GM23338 (cell line): ENCODE measurements at regions not wholly inside any gene's neighbourhood (a gene's known extent, or its start where the extent isn't known, plus 50 kb on each side); places are given as distances from the start of the nearest gene placed in this dataset.

Experiments
- CTCF ChIP-seq, 2 experiments: fragments of 200-600 bp in 1 of 2; sonication (generic) in 1 of 2; conservative IDR thresholded peaks; 2 replicates each; pipeline versions ENCODE4 v1.5.1 to v1.6.1; 2016 to 2017; ENCODE audit warnings: antibody characterized with exemption in 2 of 2, low read depth in 2 of 2, mild to moderate bottlenecking in 2 of 2, moderate library complexity in 1 of 2
- EZH2 ChIP-seq: fragments of 200-600 bp; sonication (generic); IDR thresholded peaks from one replicate; pipeline ENCODE4 v1.8.0; 2017; ENCODE audit warnings: antibody characterized with exemption, mild to moderate bottlenecking, low read depth; ENCODE audit not compliant: unreplicated experiment
- EZH2phosphoT487 ChIP-seq: fragments of 200-600 bp; sonication (generic); IDR thresholded peaks from one replicate; pipeline ENCODE4 v1.8.1; 2018; ENCODE audit warnings: antibody characterized with exemption; ENCODE audit not compliant: unreplicated experiment
- JUNB ChIP-seq: IDR thresholded peaks from one replicate; pipeline ENCODE4 v1.6.1; 2016; ENCODE audit warnings: antibody characterized with exemption; ENCODE audit not compliant: unreplicated experiment
- NANOG ChIP-seq: IDR thresholded peaks from 2 replicates; pipeline ENCODE4 v1.6.1; 2016; ENCODE audit warnings: antibody characterized with exemption, borderline replicate concordance
- POLR2AphosphoS5 ChIP-seq: IDR thresholded peaks from 2 replicates; pipeline ENCODE4 v1.6.1; 2016; ENCODE audit warnings: antibody characterized with exemption, low read depth
- REST ChIP-seq: IDR thresholded peaks from one replicate; pipeline ENCODE4 v1.6.1; 2018; ENCODE audit warnings: antibody characterized with exemption; ENCODE audit not compliant: unreplicated experiment
- ZNF114 ChIP-seq: fragments of 250-450 bp; sonication (Bioruptor Pico); IDR thresholded peaks from 2 replicates; pipeline ENCODE4 v1.5.0; 2020; ENCODE audit warnings: mild to moderate bottlenecking, moderate library complexity

- no peak for TF ChIP-seq POLR2AphosphoS5
- no peak for TF ChIP-seq CTCF (conservative IDR thresholded peaks at IDR 0.05; ENCODE audit: low read depth in 2 of 2)
- no peak for TF ChIP-seq EZH2
- TF ChIP-seq JUNB = no peak
- no peak for TF ChIP-seq EZH2phosphoT487
- TF ChIP-seq NANOG = no peak
- TF ChIP-seq ZNF114 (CRISPR knock-in tag) = no peak
- no peak for TF ChIP-seq REST
Observed at GRCh38 chr3:182726258-182727142, 66.8 kb upstream of the ATP11B start.
